ENCODE measurements at regions not wholly inside any gene's neighbourhood (a gene's known extent, or its start where the extent isn't known, plus 50 kb on each side); places are given as distances from the start of the nearest gene placed in this dataset.
"Not testable (repeated sequence)": the region's sequence is repeated elsewhere in the genome, so short reads cannot be mapped to it uniquely, and the experiment has no call there.

- peak in 1 of 2 experiments; percentile 2 for DNase-seq (ENCODE audit: low read depth in 2 of 2)
Observed at GRCh38 chr3:61381745-61382392, 130.6 kb upstream of the FHIT start.

- DNase-seq (ENCODE audit: low read depth in 2 of 2), result no peak
Observed at GRCh38 chr3:61387817-61388216, 136.6 kb upstream of the FHIT start.

GRCh38 chr3:61393480-61393947 lies 142.3 kb upstream of the FHIT start:
- not testable (repeated sequence) for DNase-seq (ENCODE audit: low read depth in 2 of 2)

DNA sequence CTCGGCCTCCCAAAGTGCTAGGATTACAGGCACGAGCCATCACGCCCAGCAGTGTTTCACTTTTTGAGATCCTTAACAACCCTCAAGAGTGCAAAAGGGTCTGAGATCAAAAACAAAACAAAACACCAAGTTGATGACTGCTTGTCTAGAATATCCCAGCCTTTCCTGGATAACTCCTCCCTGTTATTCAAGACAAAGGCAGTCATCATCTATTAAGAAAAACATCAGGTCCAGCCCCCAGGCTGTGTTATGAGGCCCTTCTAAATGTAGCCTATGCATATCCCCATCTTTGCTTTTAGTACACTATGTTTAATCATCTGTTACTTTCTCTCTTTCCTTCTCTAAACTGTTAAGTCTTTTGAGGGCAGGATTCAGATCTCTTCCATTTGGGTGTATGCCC lies 150.1 kb upstream of the FHIT start:
- no peak for DNase-seq (ENCODE audit: low read depth in 2 of 2)

DNA sequence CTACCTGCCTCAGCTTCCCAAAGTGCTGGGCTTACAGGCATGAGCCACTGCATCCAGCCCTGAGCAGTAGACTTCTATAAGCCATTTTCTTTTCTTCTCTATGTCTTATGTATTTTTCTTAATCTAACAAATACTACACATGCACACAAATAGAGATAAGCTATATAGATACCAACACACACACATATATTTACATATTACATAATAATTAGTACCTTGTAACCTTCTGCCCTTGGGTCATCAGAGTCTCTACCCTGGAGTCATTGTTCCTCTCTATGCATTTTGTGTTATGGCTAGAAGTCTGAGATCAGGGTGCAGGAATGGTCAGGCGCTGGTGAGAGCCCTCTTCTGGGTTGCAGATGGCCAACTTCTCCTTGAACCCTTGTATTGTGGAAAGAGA lies 154.0 kb upstream of the PTPRG start:
- no peak for DNase-seq (ENCODE audit: low read depth in 2 of 2)

- no peak for DNase-seq (ENCODE audit: low read depth in 2 of 2)
Observed at GRCh38 chr3:61409638-61410037, 151.7 kb upstream of the PTPRG start.

DNA sequence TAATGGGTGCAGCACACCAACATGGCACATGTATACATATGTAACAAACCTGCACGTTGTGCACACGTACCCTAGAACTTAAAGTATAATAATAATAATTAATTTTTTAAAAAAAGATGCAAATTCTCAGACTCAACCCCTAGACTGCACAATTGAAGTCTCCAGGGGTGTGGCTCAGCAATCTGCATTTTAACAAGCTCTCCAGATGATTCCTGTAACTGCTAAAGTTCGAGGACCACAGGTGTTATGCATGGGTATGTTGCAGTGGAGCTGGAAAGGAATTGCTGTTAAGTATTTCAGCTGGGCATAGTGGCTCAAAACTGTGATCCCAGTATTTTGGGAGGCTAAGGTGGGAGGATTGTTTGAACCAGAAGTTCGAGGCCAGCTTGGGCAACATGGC lies 151.0 kb upstream of the PTPRG start:
- DNase-seq (ENCODE audit: low read depth in 2 of 2), result not testable (repeated sequence)

DNA sequence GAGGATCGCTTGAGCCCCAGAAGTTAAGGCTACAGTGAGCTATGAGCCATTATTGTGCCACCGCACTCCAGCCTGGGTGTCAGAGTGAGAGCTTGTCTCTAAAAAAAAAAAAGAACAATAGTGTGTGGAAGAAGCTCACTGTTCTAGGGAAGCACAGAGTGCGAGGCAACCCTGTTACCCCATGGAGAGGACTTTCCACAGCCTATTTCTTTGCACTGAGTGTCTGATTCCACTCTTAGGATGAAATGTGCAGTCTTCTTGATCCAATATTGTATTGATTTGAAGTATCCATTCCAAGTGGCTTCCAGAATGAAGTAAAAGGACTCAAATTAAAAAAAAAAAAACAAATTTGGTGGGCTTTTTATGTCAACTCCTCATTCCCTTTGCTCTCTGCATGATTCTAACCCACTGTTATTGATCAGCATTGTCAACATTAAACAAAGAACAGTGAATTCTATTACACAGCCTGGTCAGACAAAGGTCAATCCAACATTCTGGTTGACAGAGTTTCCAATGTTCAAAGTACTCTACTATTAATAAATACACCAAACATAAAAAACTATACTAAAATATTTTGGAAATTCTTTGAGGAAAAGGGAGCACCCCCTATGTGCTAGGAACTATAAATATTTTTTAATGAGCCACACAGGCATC lies 150.2 kb upstream of the PTPRG start:
- no peak for DNase-seq (ENCODE audit: low read depth in 2 of 2)

DNA sequence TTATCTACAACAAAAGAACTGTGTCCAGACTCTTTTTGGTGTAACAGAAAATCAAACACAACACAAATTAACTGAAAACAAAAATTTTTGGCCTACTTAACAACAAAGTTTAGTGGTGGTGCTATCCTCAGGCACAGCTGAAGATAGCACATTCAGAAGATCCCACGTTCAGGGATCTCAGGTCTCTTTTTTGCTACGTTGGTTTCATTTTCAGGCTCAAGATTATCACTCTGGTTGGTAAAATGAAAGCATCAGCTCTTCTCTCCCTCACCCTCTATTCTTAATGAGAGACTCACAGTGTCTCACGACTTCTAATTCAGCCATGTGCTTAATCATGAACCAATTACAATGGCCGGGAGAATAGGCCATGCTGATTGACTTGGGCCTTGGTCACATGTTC lies 146.9 kb upstream of the PTPRG start:
- no peak for DNase-seq (ENCODE audit: low read depth in 2 of 2)

GRCh38 chr3:61415201-61415600 lies 146.2 kb upstream of the PTPRG start:
- DNase-seq (ENCODE audit: low read depth in 2 of 2), result no peak

DNA sequence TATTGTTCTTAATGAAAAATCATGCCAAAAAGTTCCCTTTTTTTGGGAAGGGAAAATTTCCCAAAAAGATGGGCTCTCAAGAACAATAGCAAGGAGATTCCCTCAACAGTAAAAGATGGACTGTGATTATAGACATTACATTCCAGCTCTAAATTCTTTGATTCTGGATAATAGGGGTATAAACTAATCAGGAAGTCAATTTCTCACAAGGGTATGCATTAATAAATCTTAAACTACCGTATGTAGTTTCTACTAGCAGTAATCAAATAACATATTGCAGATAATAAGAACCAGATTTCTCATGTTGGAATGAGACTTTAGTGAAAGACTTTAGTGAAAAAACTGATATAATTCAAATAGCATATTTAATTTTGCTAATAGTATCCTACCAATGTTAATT lies 144.8 kb upstream of the PTPRG start:
- DNase-seq (ENCODE audit: low read depth in 2 of 2), result no peak

DNA sequence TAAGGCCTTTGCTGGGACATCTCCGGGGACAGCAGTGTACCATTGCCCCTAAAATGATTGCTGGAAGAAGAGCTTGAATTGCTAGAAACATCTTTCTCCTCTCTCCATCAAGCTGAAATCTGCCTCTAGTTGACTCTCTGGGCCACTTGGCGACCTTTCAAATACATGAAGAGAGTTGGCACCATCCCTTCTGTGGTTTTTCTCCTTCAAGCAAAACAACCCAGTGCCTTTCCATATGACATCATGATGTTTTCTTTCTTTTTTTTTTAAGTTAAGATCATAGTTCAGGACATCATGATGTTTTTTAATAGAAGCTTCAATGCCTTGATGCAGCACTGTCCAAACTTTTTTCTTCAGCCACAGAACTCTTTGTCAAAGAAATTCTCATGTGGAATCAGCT lies 144.0 kb upstream of the PTPRG start:
- peak in 1 of 2 experiments; percentile 2 for DNase-seq (ENCODE audit: low read depth in 2 of 2)

DNA sequence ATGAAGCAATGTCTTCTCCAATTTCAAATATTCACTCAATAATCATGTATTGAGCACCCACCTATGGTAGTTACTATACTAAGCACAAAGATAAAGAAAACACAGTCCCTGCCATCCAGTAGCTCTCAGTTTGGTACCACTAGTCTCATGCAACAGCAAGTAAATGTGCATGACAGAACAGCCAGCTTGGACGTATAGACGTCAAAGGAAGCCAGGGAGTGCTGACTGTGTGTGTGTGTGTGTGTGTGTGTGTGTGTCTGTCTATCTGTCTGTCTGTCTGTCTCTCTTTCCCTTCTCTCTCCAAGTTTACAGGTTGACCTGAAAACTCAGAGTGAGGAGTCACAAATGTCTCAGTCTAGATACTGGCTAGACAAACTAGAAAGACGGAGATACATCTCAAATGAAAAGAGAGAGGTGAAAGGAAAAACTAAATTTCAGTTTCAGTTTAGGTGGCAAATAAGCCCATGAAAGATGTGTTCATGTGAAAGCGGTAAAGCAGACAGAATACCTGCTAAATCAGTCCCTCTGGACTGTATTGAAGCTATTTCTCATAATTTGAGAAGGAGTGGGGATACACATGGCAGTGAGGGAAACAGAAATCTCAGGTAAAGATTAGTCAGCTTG lies 141.1 kb upstream of the PTPRG start:
- DNase-seq (ENCODE audit: low read depth in 2 of 2), result no peak

- peak in 1 of 2 experiments; percentile 8 for DNase-seq (ENCODE audit: low read depth in 2 of 2)
Observed at GRCh38 chr3:61422945-61423673, 138.3 kb upstream of the PTPRG start.

- no peak for DNase-seq (ENCODE audit: low read depth in 2 of 2)
Observed at GRCh38 chr3:61425356-61425755, 136.0 kb upstream of the PTPRG start.

- DNase-seq (ENCODE audit: low read depth in 2 of 2), result no peak
Observed at GRCh38 chr3:61429106-61429505, 132.3 kb upstream of the PTPRG start.

DNA sequence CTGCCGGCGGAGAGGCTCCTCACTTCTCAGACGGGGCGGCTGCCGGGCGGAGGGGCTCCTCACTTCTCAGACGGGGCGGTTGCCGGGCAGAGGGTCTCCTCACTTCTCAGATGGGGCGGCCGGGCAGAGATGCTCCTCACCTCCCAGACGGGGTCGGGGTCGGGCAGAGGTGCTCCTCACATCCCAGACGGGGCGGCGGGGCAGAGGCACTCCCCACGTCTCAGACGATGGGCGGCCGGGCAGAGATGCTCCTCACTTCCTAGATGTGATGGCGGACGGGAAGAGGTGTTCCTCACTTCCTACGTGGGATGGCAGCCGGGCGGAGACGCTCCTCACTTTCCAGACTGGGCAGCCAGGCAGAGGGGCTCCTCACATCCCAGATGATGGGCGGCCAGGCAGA lies 126.5 kb upstream of the PTPRG start:
- DNase-seq (ENCODE audit: low read depth in 2 of 2), result not testable (repeated sequence)

DNA sequence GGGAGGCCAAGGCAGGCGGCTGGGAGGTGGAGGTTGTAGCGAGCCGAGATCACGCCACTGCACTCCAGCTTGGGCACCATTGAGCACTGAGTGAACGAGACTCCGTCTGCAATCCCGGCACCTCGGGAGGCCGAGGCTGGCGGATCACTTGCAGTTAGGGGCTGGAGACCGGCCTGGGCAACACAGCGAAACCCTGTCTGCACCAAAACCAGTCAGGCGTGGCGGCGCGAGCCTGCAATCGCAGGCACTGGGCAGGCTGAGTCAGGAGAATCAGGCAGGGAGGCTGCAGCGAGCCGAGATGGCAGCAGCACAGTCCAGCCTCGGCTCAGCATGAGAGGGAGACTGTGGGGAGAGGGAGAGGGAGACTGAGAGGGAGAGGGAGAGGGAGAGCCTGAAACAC lies 126.0 kb upstream of the PTPRG start:
- DNase-seq (ENCODE audit: low read depth in 2 of 2), result not testable (repeated sequence)

DNA sequence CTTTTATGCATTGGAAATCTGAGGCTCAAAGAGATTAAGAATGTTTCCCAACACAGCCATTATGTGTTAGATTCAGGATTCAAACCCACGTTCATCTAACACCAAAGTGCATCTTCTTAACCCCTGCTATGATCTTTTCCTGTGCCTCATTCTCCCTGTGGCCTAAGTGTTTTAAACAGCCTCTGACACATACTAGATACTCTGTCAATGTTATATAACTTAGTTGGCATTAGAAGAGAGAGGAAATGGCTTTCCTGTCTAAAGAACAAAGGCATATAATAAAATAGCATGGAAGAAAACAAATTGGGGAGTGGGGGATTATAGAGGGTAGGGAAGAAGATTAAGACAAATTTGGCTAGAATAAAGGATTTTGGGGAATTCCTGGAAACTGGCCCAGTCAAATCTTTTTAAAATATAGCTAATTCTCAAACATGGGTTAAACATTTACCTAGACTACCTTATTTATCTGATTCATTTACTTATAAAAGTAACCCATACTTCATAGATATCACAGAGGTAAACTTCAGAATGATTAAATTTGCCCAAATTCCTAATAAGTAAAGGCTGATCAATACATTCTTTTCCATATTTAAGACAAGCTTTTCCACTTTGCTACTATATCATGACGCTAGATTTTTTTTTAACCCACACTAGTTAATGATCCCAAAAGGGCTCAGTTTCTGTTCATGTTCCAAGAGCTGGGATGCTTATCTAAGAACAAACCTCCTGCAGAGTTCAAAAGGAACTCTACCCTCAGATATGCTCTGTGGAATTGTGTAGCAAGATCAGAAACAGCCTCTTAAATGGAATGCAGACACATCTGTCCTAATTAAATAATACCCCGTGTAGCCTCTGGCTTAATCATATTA lies 122.9 kb upstream of the PTPRG start:
- DNase-seq (ENCODE audit: low read depth in 2 of 2), result no peak

GRCh38 chr3:61439122-61439458 lies 122.3 kb upstream of the PTPRG start:
- no peak for DNase-seq (ENCODE audit: low read depth in 2 of 2)

GRCh38 chr3:61442696-61443095 lies 118.7 kb upstream of the PTPRG start:
- no peak for DNase-seq (ENCODE audit: low read depth in 2 of 2)

GRCh38 chr3:61443886-61444285 lies 117.5 kb upstream of the PTPRG start:
- DNase-seq (ENCODE audit: low read depth in 2 of 2), result no peak
